ENCODE measurements at regions not wholly inside any gene's neighbourhood (a gene's known extent, or its start where the extent isn't known, plus 50 kb on each side); places are given as distances from the start of the nearest gene placed in this dataset.

DNA sequence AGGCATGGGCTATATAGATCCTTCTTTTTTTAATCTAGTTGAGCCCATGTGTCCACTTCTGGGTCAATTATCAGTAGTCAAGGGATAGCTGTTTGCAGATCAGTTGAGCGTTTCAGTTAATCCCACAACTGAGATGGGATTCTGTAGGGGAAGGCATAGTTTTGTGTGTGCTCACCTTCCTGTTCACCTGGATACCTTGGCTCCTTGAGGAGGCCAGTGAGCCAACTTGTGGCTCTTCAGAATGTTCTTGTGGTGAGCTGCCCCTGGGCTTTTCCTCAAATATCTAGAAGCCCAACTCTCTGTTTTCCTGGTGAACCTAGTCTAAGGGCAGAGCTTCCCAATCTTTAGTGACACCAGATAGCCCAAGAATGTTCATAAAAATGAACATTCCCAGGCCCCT, 302.9 kb upstream of the TBX3 start (continued):
- TF ChIP-seq, protein P1, sequence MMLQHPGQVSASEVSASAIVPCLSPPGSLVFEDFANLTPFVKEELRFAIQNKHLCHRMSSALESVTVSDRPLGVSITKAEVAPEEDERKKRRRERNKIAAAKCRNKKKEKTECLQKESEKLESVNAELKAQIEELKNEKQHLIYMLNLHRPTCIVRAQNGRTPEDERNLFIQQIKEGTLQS (IDR thresholded peaks at IDR 0.05; ENCODE audit: insufficient read depth, low read depth, low read length) = no peak
- no peak for TF ChIP-seq JUND (IDR thresholded peaks at IDR 0.05; ENCODE audit: low read length)

Measured in H1 (cell line).